ENCODE measurements at regions not wholly inside any gene's neighbourhood (a gene's known extent, or its start where the extent isn't known, plus 50 kb on each side); places are given as distances from the start of the nearest gene placed in this dataset.

DNA sequence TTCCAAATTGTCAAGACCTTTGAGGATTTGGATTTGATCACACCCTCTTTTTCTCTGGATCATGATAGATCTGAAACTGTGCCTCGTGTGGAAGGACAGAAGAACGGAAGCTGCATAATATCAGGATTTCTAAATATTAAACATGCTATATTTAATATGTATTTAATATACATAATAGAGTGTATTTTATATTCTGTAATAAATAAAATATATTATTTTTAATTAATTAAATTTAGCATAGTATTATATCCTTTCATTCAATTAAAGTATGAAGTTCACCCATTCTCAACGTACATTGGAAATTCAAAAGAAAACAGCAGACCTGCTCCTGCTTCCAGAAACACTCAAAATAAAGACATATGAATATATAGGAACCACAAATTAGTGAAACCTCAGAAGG lies 70.6 kb upstream of the GLIS3 start:
- H4K20me1 ChIP-seq (ENCODE audit: insufficient read depth, low read length), result no peaks in the 10 kb centered on the region
- no peak for FAIRE-seq
- no peaks in the 10 kb centered on the region for H3K4me1 ChIP-seq (ENCODE audit: insufficient read depth, low read length)
- no peaks in the 10 kb centered on the region for H3K27me3 ChIP-seq (ENCODE audit: control insufficient read depth in 1 of 2, insufficient read depth in 2 of 2, low read length in 2 of 2)
- H3K4me2 ChIP-seq (ENCODE audit: low read depth, low read length), result no peak overlapping the region
- ChIA-PET CTCF (ENCODE audit: low intra/inter-chr PET ratio, low total read pairs) (no interaction called here), POLR2A (no interaction called here)
- no peak overlapping the region for H3K9ac ChIP-seq (ENCODE audit: insufficient read depth, low read depth, low read length)
- no peak overlapping the region for H3K4me3 ChIP-seq (replicated peaks in 1 of 3; ENCODE audit: insufficient read depth in 1 of 3, low read depth in 2 of 3, low read length in 3 of 3)
- H3K9me3 ChIP-seq (ENCODE audit: low read length), result no peaks in the 10 kb centered on the region
- H3K79me2 ChIP-seq (ENCODE audit: insufficient read depth, low read length), result no peaks in the 10 kb centered on the region
- no peak overlapping the region for H2AFZ ChIP-seq (ENCODE audit: low read length)
- DNase-seq (ENCODE audit: low spot score), result no peak
- in situ Hi-C loops (cut with HindIII; ENCODE audit: extremely low pct_ligation_motif_present, low pct_unique_long_range_greater_than_20kb), result no loop called here
- no peaks in the 10 kb centered on the region for H3K36me3 ChIP-seq (replicated peaks in 1 of 2; ENCODE audit: control insufficient read depth in 1 of 2, insufficient read depth in 2 of 2, low read length in 2 of 2)
- intact Hi-C loops (cut with micrococcal nuclease; ENCODE audit: unreplicated experiment), result no loop called here
- ATAC-seq, result no peak
- 53% methylated on average over 3 of the region's 3 CpGs for WGBS (ENCODE audit: low lambda C conversion rate)
- BruUV-seq (replicated peaks), result no TSS peak
- no peak overlapping the region for H3K27ac ChIP-seq (ENCODE audit: extremely low read length, insufficient read depth, low read length)
- TF ChIP-seq ZNF296 (CRISPR knock-in tag; conservative IDR thresholded peaks at IDR 0.05) (no peak), ZSCAN20 (CRISPR knock-in tag; IDR thresholded peaks at IDR 0.05; ENCODE audit: borderline replicate concordance) (no peak), ATF5 (CRISPR knock-in tag; IDR thresholded peaks at IDR 0.05; ENCODE audit: low read depth) (no peak), ZNF354B (CRISPR knock-in tag; IDR thresholded peaks at IDR 0.05) (no peak), ZFP62 (CRISPR knock-in tag; IDR thresholded peaks at IDR 0.05) (no peak), KMT2A (CRISPR knock-in tag; IDR thresholded peaks at IDR 0.05) (no peak), PAXIP1 (CRISPR knock-in tag; conservative IDR thresholded peaks at IDR 0.05) (no peak), ZNF75D (CRISPR knock-in tag; IDR thresholded peaks at IDR 0.05; ENCODE audit: borderline replicate concordance) (no peak), HNRNPL (IDR thresholded peaks at IDR 0.05; ENCODE audit: low read depth, low read length) (no peak), ZNF776 (CRISPR knock-in tag; IDR thresholded peaks at IDR 0.05) (no peak), PAWR (CRISPR knock-in tag; IDR thresholded peaks at IDR 0.05; ENCODE audit: borderline replicate concordance) (no peak), RCOR2 (CRISPR knock-in tag; IDR thresholded peaks at IDR 0.05) (no peak)
- TF ChIP-seq, protein P1, sequence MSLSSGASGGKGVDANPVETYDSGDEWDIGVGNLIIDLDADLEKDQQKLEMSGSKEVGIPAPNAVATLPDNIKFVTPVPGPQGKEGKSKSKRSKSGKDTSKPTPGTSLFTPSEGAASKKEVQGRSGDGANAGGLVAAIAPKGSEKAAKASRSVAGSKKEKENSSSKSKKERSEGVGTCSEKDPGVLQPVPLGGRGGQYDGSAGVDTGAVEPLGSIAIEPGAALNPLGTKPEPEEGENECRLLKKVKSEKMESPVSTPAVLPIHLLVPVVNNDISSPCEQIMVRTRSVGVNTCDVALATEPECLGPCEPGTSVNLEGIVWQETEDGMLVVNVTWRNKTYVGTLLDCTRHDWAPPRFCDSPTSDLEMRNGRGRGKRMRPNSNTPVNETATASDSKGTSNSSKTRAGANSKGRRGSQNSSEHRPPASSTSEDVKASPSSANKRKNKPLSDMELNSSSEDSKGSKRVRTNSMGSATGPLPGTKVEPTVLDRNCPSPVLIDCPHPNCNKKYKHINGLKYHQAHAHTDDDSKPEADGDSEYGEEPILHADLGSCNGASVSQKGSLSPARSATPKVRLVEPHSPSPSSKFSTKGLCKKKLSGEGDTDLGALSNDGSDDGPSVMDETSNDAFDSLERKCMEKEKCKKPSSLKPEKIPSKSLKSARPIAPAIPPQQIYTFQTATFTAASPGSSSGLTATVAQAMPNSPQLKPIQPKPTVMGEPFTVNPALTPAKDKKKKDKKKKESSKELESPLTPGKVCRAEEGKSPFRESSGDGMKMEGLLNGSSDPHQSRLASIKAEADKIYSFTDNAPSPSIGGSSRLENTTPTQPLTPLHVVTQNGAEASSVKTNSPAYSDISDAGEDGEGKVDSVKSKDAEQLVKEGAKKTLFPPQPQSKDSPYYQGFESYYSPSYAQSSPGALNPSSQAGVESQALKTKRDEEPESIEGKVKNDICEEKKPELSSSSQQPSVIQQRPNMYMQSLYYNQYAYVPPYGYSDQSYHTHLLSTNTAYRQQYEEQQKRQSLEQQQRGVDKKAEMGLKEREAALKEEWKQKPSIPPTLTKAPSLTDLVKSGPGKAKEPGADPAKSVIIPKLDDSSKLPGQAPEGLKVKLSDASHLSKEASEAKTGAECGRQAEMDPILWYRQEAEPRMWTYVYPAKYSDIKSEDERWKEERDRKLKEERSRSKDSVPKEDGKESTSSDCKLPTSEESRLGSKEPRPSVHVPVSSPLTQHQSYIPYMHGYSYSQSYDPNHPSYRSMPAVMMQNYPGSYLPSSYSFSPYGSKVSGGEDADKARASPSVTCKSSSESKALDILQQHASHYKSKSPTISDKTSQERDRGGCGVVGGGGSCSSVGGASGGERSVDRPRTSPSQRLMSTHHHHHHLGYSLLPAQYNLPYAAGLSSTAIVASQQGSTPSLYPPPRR (CRISPR knock-in tag; IDR thresholded peaks at IDR 0.05; ENCODE audit: borderline replicate concordance), result no peak

Data from HepG2 (cell line).